ENCODE measurements at regions not wholly inside any gene's neighbourhood (a gene's known extent, or its start where the extent isn't known, plus 50 kb on each side); places are given as distances from the start of the nearest gene placed in this dataset.

DNA sequence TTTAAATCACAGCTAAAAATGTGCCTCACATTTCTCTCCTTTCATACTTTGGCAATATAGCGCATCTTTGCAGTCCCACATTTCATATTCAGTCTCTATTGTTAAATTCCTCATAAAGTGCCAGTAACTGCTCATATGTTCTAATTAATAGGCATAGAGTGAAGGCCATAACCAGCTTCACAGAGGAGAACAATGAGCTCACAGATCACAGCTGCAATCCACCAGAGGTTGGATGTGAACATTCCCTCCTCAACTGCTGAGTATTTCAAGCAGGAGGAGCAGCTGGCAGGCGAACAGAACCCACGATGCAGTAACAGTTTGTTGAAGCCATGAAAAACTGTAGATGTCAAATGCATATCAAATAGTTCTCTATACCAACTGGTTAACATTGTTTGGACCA lies 2088.7 kb upstream of the AGA start:
- TF ChIP-seq, protein P1, sequence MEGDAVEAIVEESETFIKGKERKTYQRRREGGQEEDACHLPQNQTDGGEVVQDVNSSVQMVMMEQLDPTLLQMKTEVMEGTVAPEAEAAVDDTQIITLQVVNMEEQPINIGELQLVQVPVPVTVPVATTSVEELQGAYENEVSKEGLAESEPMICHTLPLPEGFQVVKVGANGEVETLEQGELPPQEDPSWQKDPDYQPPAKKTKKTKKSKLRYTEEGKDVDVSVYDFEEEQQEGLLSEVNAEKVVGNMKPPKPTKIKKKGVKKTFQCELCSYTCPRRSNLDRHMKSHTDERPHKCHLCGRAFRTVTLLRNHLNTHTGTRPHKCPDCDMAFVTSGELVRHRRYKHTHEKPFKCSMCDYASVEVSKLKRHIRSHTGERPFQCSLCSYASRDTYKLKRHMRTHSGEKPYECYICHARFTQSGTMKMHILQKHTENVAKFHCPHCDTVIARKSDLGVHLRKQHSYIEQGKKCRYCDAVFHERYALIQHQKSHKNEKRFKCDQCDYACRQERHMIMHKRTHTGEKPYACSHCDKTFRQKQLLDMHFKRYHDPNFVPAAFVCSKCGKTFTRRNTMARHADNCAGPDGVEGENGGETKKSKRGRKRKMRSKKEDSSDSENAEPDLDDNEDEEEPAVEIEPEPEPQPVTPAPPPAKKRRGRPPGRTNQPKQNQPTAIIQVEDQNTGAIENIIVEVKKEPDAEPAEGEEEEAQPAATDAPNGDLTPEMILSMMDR (IDR thresholded peaks at IDR 0.05; ENCODE audit: low read length, missing control alignments) = no peak
- DNase-seq (ENCODE audit: low read depth) = no peak
- no peak overlapping the region for H3K4me3 ChIP-seq (replicated peaks; ENCODE audit: low read depth, low read length)

DNA sequence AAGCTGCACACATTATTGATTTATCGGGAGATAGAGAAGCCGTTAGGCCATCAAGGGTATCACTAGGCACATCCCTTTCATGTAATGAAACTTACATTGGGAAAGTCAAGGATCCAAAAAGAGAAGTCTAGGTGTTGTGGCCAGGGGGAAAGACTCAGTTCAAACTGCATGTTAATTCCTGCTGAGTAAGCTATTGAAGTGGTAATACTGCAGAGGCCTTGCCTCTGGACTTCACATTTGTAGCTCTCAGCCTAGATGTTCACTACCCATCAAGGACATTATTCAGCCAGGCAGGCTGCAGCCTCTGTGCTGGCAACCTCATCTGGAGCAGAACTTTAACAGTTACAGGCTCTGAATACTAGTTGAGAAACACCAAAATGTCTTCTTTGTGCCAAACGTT lies 2094.5 kb upstream of the AGA start:
- no peak for DNase-seq (ENCODE audit: low read depth)
- H3K4me3 ChIP-seq (replicated peaks; ENCODE audit: low read depth, low read length) = no peak overlapping the region
- TF ChIP-seq, protein P1 (IDR thresholded peaks at IDR 0.05; ENCODE audit: low read length, missing control alignments) = no peak

DNA sequence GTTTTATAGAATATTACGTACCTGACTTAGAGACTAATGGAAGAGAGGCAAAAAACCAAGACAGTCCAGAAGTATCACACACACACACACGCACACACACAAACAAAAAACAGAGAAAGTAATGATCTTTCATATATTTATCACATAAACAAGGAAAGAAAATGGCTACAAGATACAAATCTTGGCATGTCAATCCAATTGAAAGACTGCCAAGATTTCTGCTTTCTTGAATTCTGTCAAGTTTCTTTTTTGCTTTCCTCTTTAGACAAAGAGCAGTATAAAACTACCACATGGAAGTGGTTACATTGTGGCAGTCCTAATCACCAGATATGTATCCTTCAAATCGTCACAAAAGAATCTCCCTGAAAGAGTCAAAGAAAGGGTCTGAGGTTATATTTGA lies 2097.4 kb upstream of the AGA start:
- TF ChIP-seq, protein P1 (IDR thresholded peaks at IDR 0.05; ENCODE audit: low read length, missing control alignments) = no peak
- no peak for DNase-seq (ENCODE audit: low read depth)
- no peak overlapping the region for H3K4me3 ChIP-seq (replicated peaks; ENCODE audit: low read depth, low read length)

DNA sequence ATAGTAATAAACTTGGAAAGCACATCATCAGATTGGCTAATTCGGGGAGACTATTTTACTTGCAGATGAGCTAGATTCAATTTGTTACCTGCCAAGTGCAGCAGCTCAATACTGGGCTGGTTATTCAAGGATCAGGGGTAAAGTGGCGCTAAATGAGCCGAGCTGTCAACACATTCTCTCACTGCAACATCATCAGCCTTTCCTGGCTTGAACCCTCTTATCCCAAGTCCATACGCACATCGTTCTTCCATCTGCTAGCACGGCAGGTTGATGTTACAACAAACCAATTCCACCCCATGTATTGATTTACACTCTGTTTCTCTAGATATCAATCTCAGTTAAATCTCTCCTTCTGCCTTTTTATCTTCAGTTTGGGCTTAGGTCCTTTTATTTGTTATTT lies 2101.5 kb upstream of the AGA start:
- TF ChIP-seq, protein P1 (IDR thresholded peaks at IDR 0.05; ENCODE audit: low read length, missing control alignments) = no peak
- DNase-seq (ENCODE audit: low read depth) = no peak
- no peak overlapping the region for H3K4me3 ChIP-seq (replicated peaks; ENCODE audit: low read depth, low read length)

DNA sequence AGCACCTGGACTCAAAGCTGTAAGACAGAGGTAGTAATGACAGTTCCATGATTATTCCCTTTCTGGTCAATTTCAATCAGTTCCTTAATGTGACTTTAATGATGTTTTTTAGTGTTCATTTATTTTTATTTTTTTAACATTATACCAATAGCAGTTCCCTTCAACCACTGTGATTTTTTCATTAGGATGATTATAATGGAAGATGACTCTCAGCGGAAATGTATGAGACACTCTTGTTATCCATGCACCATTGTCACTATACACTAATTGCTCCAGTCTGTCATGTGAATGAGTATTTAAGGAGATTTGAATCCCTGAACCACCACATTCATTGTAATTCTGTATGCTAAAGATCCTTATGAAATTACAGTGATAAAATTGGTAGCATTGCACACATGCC lies 2102.3 kb upstream of the AGA start:
- no peak for DNase-seq (ENCODE audit: low read depth)
- no peak overlapping the region for H3K4me3 ChIP-seq (replicated peaks; ENCODE audit: low read depth, low read length)
- TF ChIP-seq, protein P1 (IDR thresholded peaks at IDR 0.05; ENCODE audit: low read length, missing control alignments) = no peak

DNA sequence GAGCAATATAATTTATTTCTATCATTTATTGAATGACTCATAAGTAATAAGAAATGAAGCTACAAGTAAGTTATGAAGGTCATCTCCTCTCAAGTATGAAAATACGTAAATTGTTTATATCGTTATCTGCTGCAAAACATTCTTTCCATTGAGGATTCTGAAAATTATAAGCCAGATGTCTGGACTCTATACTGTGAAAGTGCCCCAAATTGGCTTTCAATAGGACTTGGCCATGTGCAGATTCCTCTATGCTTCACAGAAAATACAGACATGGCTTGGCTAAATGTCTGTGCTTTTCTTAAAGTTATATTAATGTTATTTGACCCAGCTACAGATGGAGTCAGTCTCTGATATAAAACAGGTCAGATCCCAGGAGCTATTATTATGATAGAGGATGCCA lies 2109.9 kb upstream of the AGA start:
- TF ChIP-seq, protein P1 (IDR thresholded peaks at IDR 0.05; ENCODE audit: low read length, missing control alignments) = no peak
- no peak for DNase-seq (ENCODE audit: low read depth)
- H3K4me3 ChIP-seq (replicated peaks; ENCODE audit: low read depth, low read length) = no peak overlapping the region

DNA sequence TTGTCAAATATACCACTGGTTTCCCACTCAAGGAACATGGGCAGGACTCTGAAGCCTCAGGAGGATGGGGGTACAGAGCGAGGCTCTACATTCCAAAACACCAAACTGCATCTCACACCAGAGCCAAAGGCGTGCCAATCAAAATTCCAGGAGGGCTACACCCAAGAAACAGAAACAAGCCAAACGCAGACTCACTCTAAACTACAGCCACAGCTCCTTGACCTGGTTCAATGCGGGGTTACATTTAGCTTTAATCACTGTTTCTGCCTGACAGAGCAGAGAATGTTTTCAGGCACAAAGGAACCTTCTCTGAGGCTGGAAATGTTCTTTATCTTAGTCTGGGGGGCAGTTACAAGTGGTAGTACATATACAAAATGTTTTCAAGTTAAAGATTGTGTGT lies 2121.5 kb upstream of the AGA start:
- TF ChIP-seq, protein P1 (IDR thresholded peaks at IDR 0.05; ENCODE audit: low read length, missing control alignments) = no peak
- H3K4me3 ChIP-seq (replicated peaks; ENCODE audit: low read depth, low read length) = no peak overlapping the region
- DNase-seq (ENCODE audit: low read depth) = no peak
